GM19467 (cell line): ENCODE measurements at regions not wholly inside any gene's neighbourhood (a gene's known extent, or its start where the extent isn't known, plus 50 kb on each side); places are given as distances from the start of the nearest gene placed in this dataset.

Source experiments
- ATAC-seq: cut with Tn5 transposase; IDR thresholded peaks from one replicate; pipeline ENCODE4 v1.9.1; 2021; ENCODE audit warnings: mild to moderate bottlenecking, moderate library complexity; ENCODE audit not compliant: unreplicated experiment

DNA sequence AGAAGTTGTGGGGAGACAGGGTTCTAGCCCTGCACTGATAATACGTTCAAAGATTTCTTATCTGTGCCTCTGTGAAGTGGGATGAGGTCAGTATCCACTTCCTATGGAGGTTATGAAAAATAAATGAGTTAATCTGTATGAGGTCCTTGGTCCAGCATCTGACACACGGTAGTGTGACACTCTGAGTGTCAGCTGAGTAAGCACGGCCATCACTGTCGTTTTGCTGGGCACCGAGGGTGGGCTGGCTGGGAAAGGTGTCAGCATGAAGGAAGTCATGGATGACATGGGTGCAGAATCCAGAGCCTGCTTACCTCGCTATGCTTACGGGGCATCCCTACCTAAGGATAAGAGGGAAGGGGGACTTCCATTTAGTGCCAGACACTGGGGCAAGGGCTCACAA is 150.3 kb downstream of the INHBB start:
- no peak for ATAC-seq

DNA sequence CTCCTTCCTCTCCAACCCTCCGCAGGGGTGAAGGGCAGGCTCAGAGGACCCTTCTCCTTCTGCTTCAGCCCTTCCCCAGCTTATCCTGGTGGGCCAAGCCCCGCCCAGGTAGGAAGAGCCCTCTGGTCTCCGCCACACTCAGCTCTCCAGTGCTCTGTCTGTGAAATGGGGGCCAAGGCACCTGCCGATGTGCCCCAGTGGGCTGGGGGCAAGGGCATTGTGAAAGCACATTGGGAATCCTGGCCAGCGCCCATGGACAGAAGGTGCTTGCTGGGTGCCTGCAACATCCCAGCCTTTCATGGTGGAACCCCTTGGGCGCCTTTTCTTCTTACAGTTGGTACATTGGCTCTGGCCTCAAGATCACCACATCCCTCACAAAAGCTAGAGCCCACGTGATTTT is 150.8 kb downstream of the INHBB start:
- no peak for ATAC-seq

DNA sequence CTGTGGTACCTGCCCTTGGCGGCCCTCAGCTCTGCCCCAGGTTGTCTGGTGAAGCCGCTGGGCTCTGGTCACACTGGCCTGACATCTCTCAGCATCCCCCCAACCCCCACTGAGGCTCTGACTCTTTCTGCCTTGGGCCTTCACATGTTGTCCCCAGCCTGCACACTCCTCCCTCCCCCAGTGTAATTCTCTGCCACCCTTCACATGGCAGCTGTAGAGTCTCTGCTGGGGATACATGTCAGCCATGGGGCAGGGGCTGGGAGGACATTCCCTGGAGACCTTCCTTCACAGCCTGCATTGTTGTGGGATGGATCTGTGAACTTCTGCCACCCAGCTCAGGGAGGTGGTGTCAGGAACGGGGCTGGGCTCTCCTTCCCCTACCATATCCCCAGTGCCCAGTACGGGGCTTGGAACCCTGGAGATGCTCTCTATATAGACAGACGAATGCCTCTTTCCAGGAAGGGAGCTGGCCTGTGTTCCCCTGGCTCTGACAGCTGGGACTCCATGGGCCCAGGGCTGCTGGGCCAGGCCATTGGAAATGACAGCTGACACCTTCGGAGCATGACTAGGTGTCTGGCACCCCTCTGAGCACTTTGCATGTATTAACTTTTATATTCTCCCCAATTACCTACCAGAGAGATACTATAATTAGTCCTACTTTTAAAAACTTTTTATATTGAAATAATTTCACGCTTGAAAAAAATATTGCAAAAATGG is 151.5 kb downstream of the INHBB start:
- ATAC-seq: no peak

DNA sequence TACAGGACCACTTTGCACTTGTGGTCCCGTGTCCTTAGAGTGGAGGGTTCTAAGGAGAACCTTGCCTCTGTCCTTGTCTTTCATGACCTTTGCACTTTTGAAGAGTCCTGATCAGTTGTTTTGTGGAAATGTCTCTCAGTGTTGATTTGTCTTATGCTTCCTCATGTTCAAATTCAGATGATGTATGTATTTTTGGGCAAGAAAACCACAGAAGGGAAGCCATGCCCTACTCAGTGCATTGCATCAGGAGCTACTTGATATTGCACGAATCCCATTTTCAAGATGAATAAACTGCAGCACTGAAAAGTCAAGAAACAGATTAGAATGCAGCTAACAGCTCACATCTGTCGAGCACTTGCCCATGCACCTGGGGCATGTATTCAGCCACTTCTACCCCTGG is 152.2 kb downstream of the INHBB start:
- no peak for ATAC-seq

DNA sequence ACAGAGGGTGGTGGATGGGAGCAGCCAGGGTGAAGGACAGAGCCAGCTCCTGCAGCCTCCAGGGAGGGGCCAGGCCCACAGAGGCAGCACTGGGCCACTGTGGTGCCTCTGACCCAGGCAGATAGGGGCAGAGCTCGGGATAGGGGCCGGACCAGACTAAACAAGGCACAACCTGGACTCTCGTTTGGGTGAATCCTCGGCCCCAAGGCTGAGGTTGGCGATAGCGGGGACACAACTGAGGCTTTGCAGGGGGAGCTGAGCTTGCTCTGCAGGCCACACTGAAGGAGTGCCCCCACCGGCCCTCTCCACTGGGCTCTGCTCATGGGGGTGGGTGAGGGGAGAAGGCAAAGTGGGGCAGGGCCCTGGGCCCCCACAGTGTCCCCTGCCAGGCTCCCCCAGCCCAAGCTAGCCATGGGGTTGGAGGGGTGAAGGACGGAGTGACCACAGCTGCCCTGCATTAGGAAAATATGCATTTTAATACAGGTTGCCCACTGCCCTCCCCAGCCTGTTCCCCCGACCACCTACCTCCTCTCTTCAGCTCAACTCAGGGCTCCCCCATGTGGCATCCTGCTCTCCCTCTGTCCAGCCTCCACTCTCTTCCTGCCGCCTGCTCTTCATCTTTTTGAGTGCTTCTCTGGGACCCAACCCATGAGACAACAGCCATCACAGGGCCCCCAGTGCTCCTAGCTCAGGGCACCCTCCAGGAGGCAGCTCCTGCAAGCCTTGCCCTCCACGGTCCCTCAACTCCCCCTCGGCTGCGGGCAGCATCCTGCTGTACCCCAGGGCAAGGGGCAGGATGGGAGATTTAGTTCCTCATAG is 152.8 kb downstream of the INHBB start:
- no peak for ATAC-seq

DNA sequence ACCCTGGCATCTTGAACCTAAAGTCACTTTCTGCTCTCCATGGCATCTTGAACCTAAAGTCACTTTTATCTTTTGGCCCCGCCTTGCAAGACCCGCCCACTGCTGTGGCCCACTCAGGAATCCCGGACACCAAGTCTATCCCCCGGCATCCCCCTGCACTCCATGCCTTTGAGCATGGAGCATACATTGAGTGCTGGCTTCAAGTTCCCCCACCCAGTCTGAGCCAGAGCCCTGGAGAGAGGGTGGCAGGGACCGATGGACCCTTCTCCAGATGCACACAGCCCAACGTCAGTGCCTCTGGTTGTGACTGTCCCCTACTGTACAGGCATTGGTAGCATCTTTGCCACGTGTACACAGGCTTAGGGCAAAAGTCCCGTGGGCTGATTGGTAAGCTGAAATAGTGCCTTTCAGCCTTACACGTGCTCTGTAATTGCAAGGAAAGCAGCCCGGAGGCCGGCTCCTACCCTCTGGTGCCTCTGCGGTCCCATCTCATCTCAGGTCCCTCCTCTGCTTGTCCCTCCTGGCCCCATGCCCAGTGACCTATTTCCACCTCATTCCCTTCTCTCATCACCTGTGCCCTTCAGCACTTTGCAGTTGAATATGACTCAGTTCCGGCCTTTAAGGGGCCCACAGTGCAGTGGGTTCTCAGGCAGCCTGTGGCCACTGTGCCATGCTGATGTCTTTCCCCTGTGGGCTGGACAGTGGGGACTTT is 154.0 kb downstream of the INHBB start:
- ATAC-seq: no peak

DNA sequence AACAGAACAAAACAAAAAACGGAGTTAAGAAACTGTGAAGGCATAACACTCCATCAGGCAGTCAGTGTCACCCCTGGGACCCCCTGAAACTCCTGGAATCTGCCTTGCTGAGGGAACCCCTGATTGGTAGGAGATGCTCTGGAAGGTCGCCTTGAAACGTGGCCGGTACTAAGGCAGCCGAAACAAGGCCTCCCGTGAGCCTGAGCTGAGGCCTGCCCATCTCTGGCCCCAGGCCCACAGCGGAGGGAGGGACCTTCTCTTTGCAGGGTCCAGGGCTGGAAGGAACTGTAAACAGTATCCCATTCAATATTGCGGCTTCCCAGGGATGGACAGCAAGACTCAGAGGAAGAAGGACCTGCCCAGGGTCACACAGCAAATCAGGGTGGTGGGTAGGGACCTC is 155.7 kb downstream of the INHBB start:
- ATAC-seq: no peak

DNA sequence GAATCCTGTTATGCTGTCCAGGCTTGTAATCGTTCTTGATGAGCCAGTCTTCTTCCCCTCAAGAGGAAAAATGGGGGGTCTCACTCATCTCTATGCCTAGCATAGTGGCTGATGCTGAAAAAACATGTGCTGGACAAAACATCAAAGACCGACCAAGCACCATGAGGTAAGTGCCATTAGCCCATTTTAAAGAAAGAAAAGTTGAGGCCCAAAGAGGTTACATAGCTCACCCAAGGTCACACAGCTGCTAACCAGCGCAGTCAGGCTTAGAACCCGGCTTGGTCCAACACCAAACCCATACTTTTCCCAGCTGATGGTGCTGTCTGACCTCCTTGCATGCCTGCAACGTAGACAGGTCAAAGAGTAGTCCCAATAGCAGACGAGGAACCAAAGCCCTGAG is 156.4 kb downstream of the INHBB start:
- no peak for ATAC-seq

DNA sequence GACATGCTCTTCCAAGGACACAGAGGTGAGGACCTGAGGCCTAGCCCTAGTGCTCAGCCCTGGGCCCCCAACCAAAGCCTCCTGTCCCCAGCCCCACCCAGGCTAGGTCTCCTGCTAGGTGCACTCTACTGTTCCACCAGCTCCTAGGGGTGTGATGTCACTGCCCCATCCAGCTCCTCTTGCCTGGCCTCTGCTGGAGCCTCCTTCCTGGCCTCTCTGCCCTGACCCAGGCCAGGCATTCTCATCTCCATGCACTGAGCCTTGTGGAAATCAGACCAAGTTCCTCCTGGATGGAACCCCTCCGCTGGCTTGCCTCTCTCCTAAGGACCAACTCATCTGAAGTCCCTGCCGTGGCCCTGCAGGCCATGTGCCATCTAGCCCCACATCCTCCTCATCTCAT is 156.8 kb downstream of the INHBB start:
- ATAC-seq: no peak

DNA sequence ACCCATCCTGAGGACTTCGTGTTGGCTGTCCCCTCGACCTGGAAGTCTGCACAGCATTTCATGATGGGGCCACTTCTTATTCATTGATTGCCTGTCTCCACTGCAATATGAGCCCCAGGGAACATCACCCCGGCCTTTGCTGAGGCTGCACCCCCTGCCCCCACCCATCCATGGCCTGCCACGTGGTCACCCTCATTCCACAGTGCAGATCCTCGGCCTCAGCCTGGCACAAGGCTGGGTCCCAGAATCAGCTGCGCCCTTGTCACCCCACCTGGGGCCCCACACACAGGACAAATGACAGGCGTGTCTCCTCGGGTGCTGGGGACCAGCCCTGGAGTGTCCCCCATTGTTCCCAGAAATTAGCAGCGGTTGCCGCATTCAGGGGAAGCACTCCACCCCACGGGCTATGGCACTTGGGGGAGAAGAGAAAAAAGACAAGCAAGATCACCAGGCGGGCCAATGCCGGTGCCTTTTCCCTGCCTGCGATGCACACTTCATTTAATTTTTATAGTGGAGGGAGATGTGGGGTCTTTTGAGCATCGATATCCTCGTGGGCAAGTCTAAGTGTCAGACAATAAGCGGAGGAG is 157.4 kb downstream of the INHBB start:
- no peak for ATAC-seq

DNA sequence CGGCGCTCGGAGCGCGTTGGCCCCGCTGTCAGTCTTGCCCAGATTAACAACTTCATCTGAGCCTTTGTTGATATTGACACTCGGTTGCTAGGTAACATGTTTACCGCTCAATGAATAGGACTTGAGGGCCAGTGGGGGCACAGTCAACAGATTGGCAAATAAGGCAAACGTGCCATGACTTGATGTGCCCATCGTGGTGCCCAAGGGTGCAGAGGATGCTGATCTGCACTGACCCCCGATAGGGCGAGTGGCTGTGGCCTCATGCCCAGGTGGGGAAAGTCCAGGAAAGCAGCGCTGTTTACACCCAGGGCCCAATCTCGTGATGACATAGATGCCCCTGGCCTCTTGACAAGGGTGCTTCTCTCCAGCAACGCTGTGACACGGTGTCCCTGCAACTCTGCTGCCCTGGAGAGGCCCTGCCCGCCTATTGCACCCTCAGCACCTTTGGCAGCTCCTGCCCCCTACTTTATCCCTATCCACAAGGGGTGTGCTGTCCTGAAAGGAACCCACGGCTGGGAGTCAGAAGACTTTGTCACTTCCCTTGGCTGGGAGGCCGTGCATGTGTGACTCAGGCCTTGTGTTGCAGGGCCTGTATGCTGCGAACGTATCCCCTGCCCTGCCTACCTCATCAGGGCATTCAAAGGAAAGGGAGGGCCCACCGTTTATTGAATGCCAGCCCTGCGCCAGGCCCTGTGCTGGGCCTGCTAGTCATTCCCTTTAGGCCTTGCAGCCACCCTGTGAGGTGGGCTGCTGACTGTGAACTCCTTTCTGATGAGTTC is 158.0 kb downstream of the INHBB start:
- ATAC-seq: no peak

DNA sequence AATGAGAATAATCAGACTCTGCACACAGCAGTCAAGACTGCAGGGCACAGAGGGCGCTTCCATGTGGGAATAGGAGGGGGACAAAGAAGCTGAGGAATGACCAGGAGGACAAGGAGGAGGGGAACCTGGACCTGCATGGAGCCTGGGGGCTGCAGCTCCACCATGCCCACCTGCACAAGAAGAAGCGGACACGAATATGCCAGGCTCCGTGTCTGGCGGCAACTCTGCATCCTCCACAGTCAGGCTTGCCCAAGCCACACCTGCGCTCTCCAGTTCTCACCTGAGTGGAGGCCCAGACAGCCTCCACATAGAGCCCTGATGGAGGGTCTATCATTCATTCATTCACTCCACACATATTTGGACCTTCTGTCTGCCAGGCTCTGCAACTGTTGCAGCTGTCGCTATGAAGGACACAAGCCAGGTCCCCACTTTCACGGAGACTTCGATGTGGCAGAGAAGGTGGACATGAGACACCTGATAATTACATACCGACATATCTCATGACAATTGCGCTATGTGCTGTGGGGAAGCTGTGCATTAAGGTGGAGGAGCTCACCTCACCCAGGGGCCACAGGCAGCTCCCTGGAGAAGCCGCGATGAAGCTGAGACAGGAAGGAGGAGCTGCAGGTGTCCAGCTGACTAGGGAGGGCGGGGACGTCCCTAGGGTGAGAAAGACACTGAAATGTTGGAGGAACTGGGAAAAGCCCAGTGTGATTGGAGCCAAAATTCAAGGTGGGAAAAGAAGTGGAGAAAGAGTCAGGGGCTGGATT is 159.2 kb downstream of the INHBB start:
- ATAC-seq: no peak

DNA sequence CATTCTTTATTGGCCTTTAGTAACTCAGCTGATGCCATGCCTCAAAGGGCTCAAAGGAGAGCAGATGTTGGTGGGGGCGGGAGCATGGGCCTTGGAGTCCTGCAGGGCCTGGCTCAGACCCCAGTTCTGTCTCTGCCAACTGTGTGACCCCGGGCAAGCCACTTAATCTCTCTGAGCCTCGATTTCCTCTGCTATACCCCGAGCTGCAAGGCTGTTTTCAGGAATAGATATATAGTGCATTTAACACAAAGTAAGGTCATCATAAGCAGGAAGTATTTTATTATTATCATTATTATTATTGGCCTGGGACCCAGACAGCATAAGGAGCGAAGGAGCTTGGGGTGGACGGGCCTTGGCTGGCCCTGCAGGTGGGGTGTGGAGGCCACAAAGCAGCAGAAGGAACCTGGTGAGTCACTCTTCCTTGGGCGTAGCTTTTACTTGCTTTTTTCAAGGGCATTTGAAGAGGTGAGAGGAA is 162.7 kb downstream of the INHBB start:
- no peak for ATAC-seq

DNA sequence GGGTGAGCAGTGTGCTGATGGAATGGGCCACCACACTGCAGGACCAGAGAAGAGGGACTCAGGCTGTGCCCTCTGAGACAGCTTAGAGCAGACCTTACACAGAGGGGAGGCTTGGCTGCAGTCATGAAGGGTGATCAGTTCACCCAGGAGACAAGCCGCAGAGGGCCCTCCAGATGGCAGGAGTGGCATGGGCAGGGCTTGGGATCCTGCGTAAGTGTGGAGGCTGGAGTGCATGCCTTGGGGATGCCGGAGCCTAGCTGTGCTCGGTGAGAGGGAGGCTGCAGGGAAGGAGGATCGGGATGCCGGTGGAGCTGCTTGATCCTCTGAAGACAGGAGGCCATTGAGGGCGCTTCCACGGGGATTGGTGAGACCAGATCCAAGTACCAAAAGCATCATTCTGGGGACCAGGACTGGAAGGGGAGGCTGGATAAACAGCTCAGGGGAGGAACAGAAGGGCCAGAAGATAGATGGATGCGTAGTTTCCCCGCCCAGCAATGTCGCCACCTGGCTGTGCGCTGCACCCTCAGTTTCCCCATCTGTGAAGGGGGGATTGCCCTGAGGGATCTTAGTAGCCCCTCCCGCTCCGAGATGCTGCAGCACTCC is 163.4 kb downstream of the INHBB start:
- ATAC-seq: no peak

DNA sequence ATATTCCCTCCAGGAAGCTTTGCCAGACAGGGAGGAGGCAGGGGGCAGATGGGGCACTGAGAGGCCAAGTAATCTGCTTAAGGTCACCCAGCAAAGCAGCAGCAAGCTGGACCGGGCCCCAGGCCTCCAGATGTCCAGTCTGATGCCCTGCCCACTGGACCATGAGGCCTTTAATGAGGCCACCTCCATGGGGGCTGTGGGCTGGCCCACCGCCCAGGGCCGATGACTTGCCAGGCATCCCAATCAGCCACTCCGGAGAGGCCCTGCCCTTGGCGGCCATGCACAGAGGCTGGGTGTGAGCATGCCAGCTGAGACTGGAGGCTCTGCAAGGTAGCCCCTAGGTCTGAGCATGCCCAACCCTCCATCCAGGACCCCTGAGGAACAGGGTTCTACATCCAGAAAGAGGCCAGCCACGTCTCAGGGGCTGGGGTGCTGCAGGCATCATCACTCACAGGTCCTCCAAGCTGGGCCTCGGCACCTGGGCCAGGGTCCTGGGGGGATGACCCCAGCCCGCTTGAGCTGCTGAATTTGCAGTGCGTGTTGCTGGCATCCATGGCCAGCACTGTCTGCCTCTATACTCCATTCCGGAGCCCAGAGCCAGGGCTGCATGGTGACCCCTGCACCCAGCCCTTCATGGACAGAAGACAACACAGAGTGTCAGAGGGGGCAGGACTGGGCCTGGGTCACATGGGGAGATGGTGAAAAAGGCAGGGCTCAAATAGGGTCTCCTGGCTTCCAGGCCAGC is 164.2 kb downstream of the INHBB start:
- no peak for ATAC-seq

DNA sequence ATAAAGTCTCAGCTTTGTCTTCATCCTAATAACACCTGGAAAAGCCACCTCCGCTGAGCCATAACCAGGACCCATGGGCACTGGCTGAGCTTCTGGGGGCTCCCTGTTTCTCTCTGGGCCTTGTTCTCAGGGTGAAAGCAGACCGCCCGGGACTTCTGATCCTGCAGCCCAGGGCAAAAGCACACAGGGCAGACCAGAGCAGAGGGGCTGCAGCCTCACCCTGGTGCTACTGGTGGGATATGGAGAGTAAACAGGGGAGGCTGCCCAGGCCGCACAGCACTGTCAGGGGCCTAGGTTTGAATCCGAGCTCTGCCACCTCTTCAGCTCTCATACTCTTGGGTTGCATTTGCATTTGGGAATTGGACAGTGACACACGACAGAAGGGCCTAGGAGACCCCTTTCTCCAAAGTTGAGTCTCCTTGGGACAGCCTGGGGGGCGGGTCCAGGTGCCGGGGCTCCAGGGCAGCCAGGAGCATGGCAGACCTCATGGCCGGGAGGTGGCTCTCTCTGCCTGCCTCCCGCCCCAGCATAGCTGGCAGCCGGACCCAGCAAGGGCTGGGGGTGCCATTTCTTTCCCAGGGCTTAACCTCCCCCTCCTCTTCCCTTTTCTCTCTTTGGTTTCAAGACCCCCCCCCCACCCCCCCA is 164.9 kb downstream of the INHBB start:
- ATAC-seq: no peak

DNA sequence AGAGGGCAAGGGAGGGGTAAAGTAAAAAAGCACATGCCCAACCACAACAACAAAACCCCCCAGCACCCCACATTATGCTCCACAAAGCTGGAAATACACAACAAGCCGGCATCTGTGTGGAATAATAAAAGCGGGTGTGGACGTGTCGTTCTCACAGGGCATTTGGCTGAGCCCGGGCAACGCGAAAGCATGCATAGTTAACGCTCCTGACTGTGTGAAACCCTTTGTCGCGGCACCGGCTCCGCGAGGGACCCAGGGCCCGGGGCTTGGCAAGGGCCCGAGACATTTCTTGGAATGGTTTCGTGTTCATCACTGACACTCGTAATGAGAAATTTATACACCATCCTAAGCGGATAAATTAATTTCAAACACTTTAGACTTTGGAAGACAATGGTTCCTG is 165.6 kb downstream of the INHBB start:
- ATAC-seq: no peak
